ENCODE measurements at regions not wholly inside any gene's neighbourhood (a gene's known extent, or its start where the extent isn't known, plus 50 kb on each side); places are given as distances from the start of the nearest gene placed in this dataset.

DNA sequence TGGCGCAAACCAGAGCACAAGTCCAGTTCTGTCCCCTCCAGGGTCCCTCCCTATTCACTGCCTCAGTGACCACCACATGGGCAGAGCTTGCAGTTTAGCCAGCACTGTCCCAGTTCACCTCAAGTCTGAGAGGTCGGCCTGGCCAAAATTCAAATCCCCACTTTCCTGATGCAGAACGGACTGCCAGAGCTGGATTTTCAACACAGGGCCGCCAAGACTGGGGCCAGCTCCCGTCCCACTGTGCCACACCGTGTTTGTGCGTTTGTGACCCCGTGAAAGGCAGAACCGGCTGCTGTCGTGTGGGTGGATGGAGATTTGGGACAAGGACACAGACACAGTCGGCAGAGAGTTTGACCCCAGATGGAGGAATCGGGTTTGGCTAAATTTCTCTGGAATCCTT lies 176.7 kb downstream of the URI1 start:
- TF ChIP-seq, protein P1, sequence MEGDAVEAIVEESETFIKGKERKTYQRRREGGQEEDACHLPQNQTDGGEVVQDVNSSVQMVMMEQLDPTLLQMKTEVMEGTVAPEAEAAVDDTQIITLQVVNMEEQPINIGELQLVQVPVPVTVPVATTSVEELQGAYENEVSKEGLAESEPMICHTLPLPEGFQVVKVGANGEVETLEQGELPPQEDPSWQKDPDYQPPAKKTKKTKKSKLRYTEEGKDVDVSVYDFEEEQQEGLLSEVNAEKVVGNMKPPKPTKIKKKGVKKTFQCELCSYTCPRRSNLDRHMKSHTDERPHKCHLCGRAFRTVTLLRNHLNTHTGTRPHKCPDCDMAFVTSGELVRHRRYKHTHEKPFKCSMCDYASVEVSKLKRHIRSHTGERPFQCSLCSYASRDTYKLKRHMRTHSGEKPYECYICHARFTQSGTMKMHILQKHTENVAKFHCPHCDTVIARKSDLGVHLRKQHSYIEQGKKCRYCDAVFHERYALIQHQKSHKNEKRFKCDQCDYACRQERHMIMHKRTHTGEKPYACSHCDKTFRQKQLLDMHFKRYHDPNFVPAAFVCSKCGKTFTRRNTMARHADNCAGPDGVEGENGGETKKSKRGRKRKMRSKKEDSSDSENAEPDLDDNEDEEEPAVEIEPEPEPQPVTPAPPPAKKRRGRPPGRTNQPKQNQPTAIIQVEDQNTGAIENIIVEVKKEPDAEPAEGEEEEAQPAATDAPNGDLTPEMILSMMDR (IDR thresholded peaks at IDR 0.05) = no peak
- TF ChIP-seq EP300 (IDR thresholded peaks at IDR 0.05) (no peak), POLR2A (IDR thresholded peaks at IDR 0.05) (no peak)

Data from tibial nerve (tissue), 4 donors.